OCI-LY1 (cell line): ENCODE measurements at regions not wholly inside any gene's neighbourhood (a gene's known extent, or its start where the extent isn't known, plus 50 kb on each side); places are given as distances from the start of the nearest gene placed in this dataset.

Experiments
- EZH2 ChIP-seq: fragments of 200-600 bp; sonication (generic), shearing (Covaris generic); IDR thresholded peaks from 2 replicates; pipeline ENCODE4 v1.8.0; 2017; ENCODE audit warnings: borderline replicate concordance, mixed run types, mild to moderate bottlenecking, antibody characterized with exemption, low read length, moderate library complexity, mixed read lengths
- TF ChIP-seq, protein P1 (sequence below): fragments of 200-600 bp; sonication (generic), shearing (Covaris generic); IDR thresholded peaks from 2 replicates; pipeline ENCODE4 v1.5.1; 2017; ENCODE audit warnings: mild to moderate bottlenecking, antibody characterized with exemption, low read length, moderate library complexity, mixed read lengths

DNA sequence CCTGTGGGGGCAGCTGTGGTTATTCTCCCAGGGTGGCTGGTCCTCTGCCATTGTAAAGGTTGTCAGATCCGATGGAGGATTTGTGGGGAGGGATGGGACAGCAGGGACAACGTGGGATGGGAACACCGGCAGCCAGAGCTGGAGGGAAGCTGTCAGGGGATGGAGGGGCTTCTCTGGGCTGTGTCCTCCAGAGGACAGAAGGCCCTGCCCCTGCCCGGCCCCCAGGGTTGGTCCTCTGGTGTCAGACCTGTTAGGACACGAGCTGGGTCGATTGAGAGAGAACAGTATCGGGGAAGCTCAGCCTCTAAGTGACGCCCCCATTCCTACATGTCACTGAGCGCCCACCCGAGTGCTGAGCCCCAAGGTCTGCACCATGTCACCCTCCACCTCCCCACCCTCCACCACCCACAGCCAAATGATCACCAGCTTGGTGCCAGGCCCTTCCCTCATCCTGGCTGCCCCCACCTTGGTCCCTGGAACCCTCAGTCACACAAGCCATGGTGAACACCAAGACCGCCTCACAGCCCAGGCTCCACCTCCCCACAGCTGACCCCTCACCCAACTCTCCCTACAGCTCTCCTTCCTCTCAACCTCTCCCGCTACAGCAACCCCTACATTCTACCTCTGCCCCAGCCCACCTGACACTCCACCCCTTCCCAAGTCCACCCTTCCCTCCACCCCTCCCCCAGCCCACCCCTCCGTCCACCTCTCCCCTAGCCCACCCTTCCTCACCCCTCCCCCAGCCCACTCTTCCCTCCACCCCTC is 244.4 kb downstream of the MATN1 start:
- TF ChIP-seq, protein P1, sequence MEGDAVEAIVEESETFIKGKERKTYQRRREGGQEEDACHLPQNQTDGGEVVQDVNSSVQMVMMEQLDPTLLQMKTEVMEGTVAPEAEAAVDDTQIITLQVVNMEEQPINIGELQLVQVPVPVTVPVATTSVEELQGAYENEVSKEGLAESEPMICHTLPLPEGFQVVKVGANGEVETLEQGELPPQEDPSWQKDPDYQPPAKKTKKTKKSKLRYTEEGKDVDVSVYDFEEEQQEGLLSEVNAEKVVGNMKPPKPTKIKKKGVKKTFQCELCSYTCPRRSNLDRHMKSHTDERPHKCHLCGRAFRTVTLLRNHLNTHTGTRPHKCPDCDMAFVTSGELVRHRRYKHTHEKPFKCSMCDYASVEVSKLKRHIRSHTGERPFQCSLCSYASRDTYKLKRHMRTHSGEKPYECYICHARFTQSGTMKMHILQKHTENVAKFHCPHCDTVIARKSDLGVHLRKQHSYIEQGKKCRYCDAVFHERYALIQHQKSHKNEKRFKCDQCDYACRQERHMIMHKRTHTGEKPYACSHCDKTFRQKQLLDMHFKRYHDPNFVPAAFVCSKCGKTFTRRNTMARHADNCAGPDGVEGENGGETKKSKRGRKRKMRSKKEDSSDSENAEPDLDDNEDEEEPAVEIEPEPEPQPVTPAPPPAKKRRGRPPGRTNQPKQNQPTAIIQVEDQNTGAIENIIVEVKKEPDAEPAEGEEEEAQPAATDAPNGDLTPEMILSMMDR, result no peak
- no peak for TF ChIP-seq EZH2
